ENCODE measurements at regions not wholly inside any gene's neighbourhood (a gene's known extent, or its start where the extent isn't known, plus 50 kb on each side); places are given as distances from the start of the nearest gene placed in this dataset.

GRCh38 chr2:62443886-62444285 is 62.1 kb downstream of the TMEM17 start:
- no peaks in the 10 kb centered on the region for H3K36me3 ChIP-seq (ENCODE audit: insufficient read depth, low read length)
- no peaks in the 10 kb centered on the region for H3K79me2 ChIP-seq (replicated peaks; ENCODE audit: insufficient read depth, low read length)
- H4K20me1 ChIP-seq (ENCODE audit: insufficient read depth): no peaks in the 10 kb centered on the region
- H3K9ac ChIP-seq (ENCODE audit: low read length): no peak overlapping the region
- no peaks in the 10 kb centered on the region for H3K9me3 ChIP-seq (ENCODE audit: low read length)
- H3K27me3 ChIP-seq (ENCODE audit: insufficient read depth, low read depth, low read length): no peaks in the 10 kb centered on the region
- H3F3A ChIP-seq (ENCODE audit: insufficient read depth, low read length, poor library complexity, severe bottlenecking): no peaks in the 10 kb centered on the region
- no peak overlapping the region for H3K27ac ChIP-seq (ENCODE audit: low read length)
- H3K9me2 ChIP-seq (ENCODE audit: insufficient read depth, low read length): no peaks in the 10 kb centered on the region
- H3K4me3 ChIP-seq (ENCODE audit: low read length): no peak overlapping the region
- no peak overlapping the region for H3K4me2 ChIP-seq (ENCODE audit: low read length)
- TF ChIP-seq MXI1 (conservative IDR thresholded peaks at IDR 0.05; ENCODE audit: poor library complexity, severe bottlenecking) (no peak), RAD21 (conservative IDR thresholded peaks at IDR 0.05) (no peak), TAF1 (IDR thresholded peaks at IDR 0.05; ENCODE audit: low read depth) (no peak), POLR2AphosphoS5 (IDR thresholded peaks at IDR 0.05) (no peak), EZH2 (IDR thresholded peaks at IDR 0.05; ENCODE audit: borderline replicate concordance, insufficient read depth, low read length, poor library complexity, severe bottlenecking) (no peak), REST (IDR thresholded peaks at IDR 0.05; ENCODE audit: borderline replicate concordance) (no peak), CTCF (IDR thresholded peaks at IDR 0.05; ENCODE audit: poor library complexity, severe bottlenecking) (no peak), SMC3 (conservative IDR thresholded peaks at IDR 0.05; ENCODE audit: poor library complexity) (no peak), EP300 (conservative IDR thresholded peaks at IDR 0.05; ENCODE audit: poor library complexity, severe bottlenecking) (no peak)
- H2AFZ ChIP-seq (ENCODE audit: low read depth, low read length): no peak overlapping the region

GRCh38 chr2:62443471-62443870 is 62.5 kb downstream of the TMEM17 start:
- Histone ChIP-seq H2AFZ (ENCODE audit: low read depth, low read length) (no peak overlapping the region), H3K9me3 (ENCODE audit: low read length) (no peaks in the 10 kb centered on the region), H4K20me1 (ENCODE audit: insufficient read depth) (no peaks in the 10 kb centered on the region), H3K4me2 (ENCODE audit: low read length) (no peak overlapping the region), H3K27me3 (ENCODE audit: insufficient read depth, low read depth, low read length) (no peaks in the 10 kb centered on the region), H3K36me3 (ENCODE audit: insufficient read depth, low read length) (no peaks in the 10 kb centered on the region), H3K79me2 (replicated peaks; ENCODE audit: insufficient read depth, low read length) (no peaks in the 10 kb centered on the region), H3K9ac (ENCODE audit: low read length) (no peak overlapping the region), H3K9me2 (ENCODE audit: insufficient read depth, low read length) (no peaks in the 10 kb centered on the region), H3K4me3 (ENCODE audit: low read length) (no peak overlapping the region), H3F3A (ENCODE audit: insufficient read depth, low read length, poor library complexity, severe bottlenecking) (no peaks in the 10 kb centered on the region), H3K27ac (ENCODE audit: low read length) (no peak overlapping the region)
- no peak for TF ChIP-seq POLR2AphosphoS5 (IDR thresholded peaks at IDR 0.05)
- no peak for TF ChIP-seq EP300 (conservative IDR thresholded peaks at IDR 0.05; ENCODE audit: poor library complexity, severe bottlenecking)
- TF ChIP-seq CTCF (IDR thresholded peaks at IDR 0.05; ENCODE audit: poor library complexity, severe bottlenecking): no peak
- TF ChIP-seq SMC3 (conservative IDR thresholded peaks at IDR 0.05; ENCODE audit: poor library complexity): no peak
- TF ChIP-seq RAD21 (conservative IDR thresholded peaks at IDR 0.05): no peak
- no peak for TF ChIP-seq MXI1 (conservative IDR thresholded peaks at IDR 0.05; ENCODE audit: poor library complexity, severe bottlenecking)
- no peak for TF ChIP-seq REST (IDR thresholded peaks at IDR 0.05; ENCODE audit: borderline replicate concordance)
